K562 (cell line): ENCODE measurements at regions not wholly inside any gene's neighbourhood (a gene's known extent, or its start where the extent isn't known, plus 50 kb on each side); places are given as distances from the start of the nearest gene placed in this dataset.

Experiments
- ETS2 ChIP-seq: IDR thresholded peaks from 2 replicates; pipeline ENCODE4 v1.6.1; 2016; ENCODE audit warnings: borderline replicate concordance, missing genetic modification characterization, mild to moderate bottlenecking, moderate library complexity, missing compliant biosample characterization; ENCODE audit not compliant: poor library complexity, severe bottlenecking
- ZC3H4 ChIP-seq: sonication (generic); formaldehyde crosslinking; IDR thresholded peaks from 2 replicates; pipeline ENCODE4 v1.9.0; 2021; ENCODE audit warnings: missing genetic modification reagents, borderline replicate concordance
- TF ChIP-seq, protein P1 (sequence below), 2 experiments: fragments of 450-650 bp in 1 of 2; sonication (generic) in 1 of 2; formaldehyde crosslinking in 1 of 2; IDR thresholded peaks in 1 of 2; conservative IDR thresholded peaks in 1 of 2; 2 replicates each; pipeline versions ENCODE4 v1.6.1 to v1.8.1; 2016 to 2023; ENCODE audit warnings: mild to moderate bottlenecking in 2 of 2, moderate library complexity in 2 of 2, inconsistent platforms in 1 of 2, missing genetic modification reagents in 1 of 2

DNA sequence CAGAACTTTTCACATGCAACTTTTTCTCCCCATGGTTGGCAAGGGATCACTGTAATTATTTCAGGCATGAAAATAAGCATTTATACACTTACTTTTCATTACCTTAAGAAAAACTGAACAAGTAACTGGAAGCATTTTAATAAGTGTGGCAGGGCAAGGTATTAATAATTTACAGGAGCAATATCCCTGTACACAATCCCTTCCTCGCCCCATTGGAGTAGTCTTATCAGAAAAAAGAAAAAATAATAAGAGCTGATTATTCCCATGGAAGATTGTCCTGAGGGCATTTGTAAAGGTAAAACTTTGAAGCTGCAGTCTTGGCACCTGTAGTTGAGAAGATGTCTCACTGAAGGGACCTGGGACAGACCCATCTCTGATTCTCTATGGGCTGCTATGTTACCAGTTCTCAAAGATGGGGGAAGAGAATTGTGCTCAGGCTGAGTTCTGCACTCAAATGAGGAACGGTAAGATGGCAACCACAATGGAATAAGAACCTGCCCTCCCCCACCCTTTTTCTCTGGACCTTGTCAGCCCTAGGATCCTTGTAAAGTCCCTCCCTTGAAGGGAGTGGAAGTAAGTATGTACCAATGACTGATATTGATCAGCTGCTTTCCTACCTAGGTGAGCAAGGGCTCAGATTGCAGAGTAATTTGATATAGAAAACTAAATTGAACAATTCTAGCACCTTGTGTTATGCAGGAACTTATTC is 70.0 kb upstream of the AHI1 start:
- TF ChIP-seq ETS2 (tag) (no peak), ZC3H4 (CRISPR knock-in tag) (no peak)
- TF ChIP-seq, protein P1, sequence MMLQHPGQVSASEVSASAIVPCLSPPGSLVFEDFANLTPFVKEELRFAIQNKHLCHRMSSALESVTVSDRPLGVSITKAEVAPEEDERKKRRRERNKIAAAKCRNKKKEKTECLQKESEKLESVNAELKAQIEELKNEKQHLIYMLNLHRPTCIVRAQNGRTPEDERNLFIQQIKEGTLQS (IDR thresholded peaks at IDR 0.05), result no peak
- TF ChIP-seq, protein P1 (CRISPR knock-in tag; conservative IDR thresholded peaks at IDR 0.05), result no peak
